ENCODE measurements at regions not wholly inside any gene's neighbourhood (a gene's known extent, or its start where the extent isn't known, plus 50 kb on each side); places are given as distances from the start of the nearest gene placed in this dataset.

DNA sequence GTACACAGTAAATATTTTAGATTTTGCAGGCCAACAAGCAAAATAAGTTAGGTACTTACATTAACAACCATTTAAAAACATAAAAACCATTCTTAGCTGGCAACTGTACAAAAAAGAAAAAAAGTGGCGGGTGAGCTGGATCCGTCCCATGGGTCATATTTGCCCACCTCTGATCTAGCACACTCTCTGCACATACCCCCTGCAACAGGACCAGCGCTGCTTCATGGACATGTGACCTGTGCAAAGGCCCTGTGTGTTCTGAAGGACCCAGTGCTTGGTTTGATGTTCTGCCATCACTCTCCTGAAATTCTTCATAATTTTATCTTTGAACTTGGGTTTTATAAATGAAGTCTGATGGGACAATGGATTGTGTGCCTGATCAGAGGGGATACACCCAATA lies 72.5 kb upstream of the ACAN start:
- Histone ChIP-seq H3K4me2 (ENCODE audit: low read length, poor library complexity, severe bottlenecking) (no peak overlapping the region), H2AFZ (ENCODE audit: low read depth, low read length) (no peak overlapping the region)
- 64% methylated on average over 3 of the region's 3 CpGs for WGBS

DNA sequence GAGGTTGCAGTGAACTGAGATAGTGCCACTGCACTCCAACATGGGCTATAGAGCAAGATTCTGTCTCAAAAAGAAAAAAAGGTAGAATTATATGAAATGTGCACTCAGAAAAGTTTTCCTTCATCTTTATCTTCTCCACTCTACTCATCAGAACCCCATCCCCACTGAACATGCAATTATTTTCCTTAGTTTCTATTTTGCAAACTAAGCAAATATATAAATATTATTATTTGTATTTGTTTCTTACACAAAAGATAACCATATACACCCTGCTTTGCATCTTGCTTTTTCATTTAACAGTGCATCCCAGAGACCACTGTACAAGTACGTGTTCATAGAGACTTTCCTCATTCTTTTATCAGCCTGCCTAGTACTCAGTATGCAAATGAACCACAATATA lies 68.0 kb upstream of the ACAN start:
- Histone ChIP-seq H2BK12ac (ENCODE audit: low read length in 2 of 2) (no peak overlapping the region), H3K14ac (ENCODE audit: low read length in 2 of 2) (no peak overlapping the region), H3K18ac (ENCODE audit: low read depth in 1 of 2, low read length in 2 of 2) (no peak overlapping the region), H3K27me3 (ENCODE audit: control insufficient read depth in 1 of 2, insufficient read depth in 1 of 2, low read length in 2 of 2) (peaks cover 9 to 34% of the 10 kb centered on the region in 2 experiments), H2BK15ac (ENCODE audit: low read depth, poor library complexity, severe bottlenecking) (no peak overlapping the region), H3K4me2 (ENCODE audit: low read length, poor library complexity, severe bottlenecking) (no peak overlapping the region), H4K91ac (ENCODE audit: low read length) (no peak overlapping the region), H2BK120ac (ENCODE audit: low read depth, low read length) (no peak overlapping the region), H3K4ac (ENCODE audit: low read depth in 1 of 2, low read length in 2 of 2) (no peak overlapping the region), H3K23ac (ENCODE audit: low read length in 2 of 2) (no peak overlapping the region), H3K27ac (ENCODE audit: low read length, poor library complexity, severe bottlenecking) (no peak overlapping the region), H3K79me1 (replicated peaks; ENCODE audit: low read length, poor library complexity, severe bottlenecking) (no peaks in the 10 kb centered on the region), H2AK5ac (ENCODE audit: low read length, severe bottlenecking) (no peak overlapping the region), H3K9ac (ENCODE audit: low read length) (no peak overlapping the region), H4K8ac (ENCODE audit: low read length) (no peak overlapping the region), H3K4me3 (ENCODE audit: insufficient read depth in 1 of 2, low read depth in 1 of 2, low read length in 2 of 2) (no peak overlapping the region), H3K9me3 (ENCODE audit: control insufficient read depth, low read length) (peaks cover 8% of the 10 kb centered on the region), H3K36me3 (ENCODE audit: control insufficient read depth in 1 of 2, insufficient read depth in 2 of 2, low read depth in 1 of 2, low read length in 2 of 2) (no peaks in the 10 kb centered on the region), H2BK5ac (ENCODE audit: low read depth, low read length, poor library complexity, severe bottlenecking) (no peak overlapping the region), H2AFZ (ENCODE audit: low read depth, low read length) (no peak overlapping the region), H3K4me1 (ENCODE audit: control insufficient read depth, insufficient read depth, low read depth, low read length) (peaks cover 3% of the 10 kb centered on the region)
- DNase-seq: no peak
- WGBS: 83% methylated on average over 1 of the region's 1 CpG

More for the DNA sequence above, 72.5 kb upstream of the ACAN start:
- Histone ChIP-seq H3K9me3 (ENCODE audit: control insufficient read depth, low read length) (peaks cover 3% of the 10 kb centered on the region), H3K4me1 (ENCODE audit: control insufficient read depth, insufficient read depth, low read depth, low read length) (no peaks in the 10 kb centered on the region), H3K27ac (ENCODE audit: low read length, poor library complexity, severe bottlenecking) (no peak overlapping the region), H2AK5ac (ENCODE audit: low read length, severe bottlenecking) (no peak overlapping the region), H4K91ac (ENCODE audit: low read length) (no peak overlapping the region), H3K9ac (ENCODE audit: low read length) (no peak overlapping the region), H2BK12ac (ENCODE audit: low read length in 2 of 2) (no peak overlapping the region), H4K8ac (ENCODE audit: low read length) (no peak overlapping the region), H3K4ac (ENCODE audit: low read depth in 1 of 2, low read length in 2 of 2) (no peak overlapping the region), H2BK15ac (ENCODE audit: low read depth, poor library complexity, severe bottlenecking) (no peak overlapping the region), H3K4me3 (ENCODE audit: insufficient read depth in 1 of 2, low read depth in 1 of 2, low read length in 2 of 2) (no peak overlapping the region), H3K36me3 (ENCODE audit: control insufficient read depth in 1 of 2, insufficient read depth in 2 of 2, low read depth in 1 of 2, low read length in 2 of 2) (no peaks in the 10 kb centered on the region), H3K79me1 (replicated peaks; ENCODE audit: low read length, poor library complexity, severe bottlenecking) (no peaks in the 10 kb centered on the region), H3K18ac (ENCODE audit: low read depth in 1 of 2, low read length in 2 of 2) (no peak overlapping the region), H3K14ac (ENCODE audit: low read length in 2 of 2) (no peak overlapping the region), H2BK5ac (ENCODE audit: low read depth, low read length, poor library complexity, severe bottlenecking) (no peak overlapping the region), H3K23ac (ENCODE audit: low read length in 2 of 2) (no peak overlapping the region), H2BK120ac (ENCODE audit: low read depth, low read length) (no peak overlapping the region), H3K27me3 (ENCODE audit: control insufficient read depth in 1 of 2, insufficient read depth in 1 of 2, low read length in 2 of 2) (peaks cover 0 to 44% of the 10 kb centered on the region in 2 experiments)
- no peak for DNase-seq

DNA sequence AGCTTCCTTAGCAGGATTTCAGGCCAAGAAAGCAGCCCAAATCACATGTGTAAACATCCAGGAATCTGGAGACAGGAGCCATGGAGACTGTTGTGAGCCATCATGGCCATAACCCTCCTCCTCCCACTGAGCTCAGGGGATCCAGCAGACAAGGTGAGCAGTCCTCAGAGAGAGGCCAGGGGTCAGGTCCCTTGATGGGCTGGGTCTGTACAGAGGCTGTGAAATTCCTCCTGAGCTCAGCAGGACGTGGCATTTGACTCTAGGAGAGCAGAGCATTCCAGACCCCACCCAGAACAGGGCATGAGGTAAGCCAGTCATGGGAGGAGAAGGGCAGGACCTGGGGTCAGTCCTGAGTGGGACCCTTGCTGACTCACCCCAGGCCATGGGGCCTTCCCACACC lies 67.0 kb upstream of the ACAN start:
- H3K14ac ChIP-seq (ENCODE audit: low read length in 2 of 2): no peak overlapping the region
- no peak overlapping the region for H3K4me3 ChIP-seq (ENCODE audit: insufficient read depth in 1 of 2, low read depth in 1 of 2, low read length in 2 of 2)
- H3K27ac ChIP-seq (ENCODE audit: low read length, poor library complexity, severe bottlenecking): no peak overlapping the region
- H3K79me1 ChIP-seq (replicated peaks; ENCODE audit: low read length, poor library complexity, severe bottlenecking): no peaks in the 10 kb centered on the region
- H3K36me3 ChIP-seq (ENCODE audit: control insufficient read depth in 1 of 2, insufficient read depth in 2 of 2, low read depth in 1 of 2, low read length in 2 of 2): no peaks in the 10 kb centered on the region
- H3K27me3 ChIP-seq (ENCODE audit: control insufficient read depth in 1 of 2, insufficient read depth in 1 of 2, low read length in 2 of 2): peaks cover 9 to 44% of the 10 kb centered on the region in 2 experiments
- H2AFZ ChIP-seq (ENCODE audit: low read depth, low read length): no peak overlapping the region
- H2BK12ac ChIP-seq (ENCODE audit: low read length in 2 of 2): no peak overlapping the region
- no peak overlapping the region for H2AK5ac ChIP-seq (ENCODE audit: low read length, severe bottlenecking)
- no peak overlapping the region for H2BK5ac ChIP-seq (ENCODE audit: low read depth, low read length, poor library complexity, severe bottlenecking)
- no peak overlapping the region for H3K4ac ChIP-seq (ENCODE audit: low read depth in 1 of 2, low read length in 2 of 2)
- H3K23ac ChIP-seq (ENCODE audit: low read length in 2 of 2): no peak overlapping the region
- no peak for DNase-seq
- peaks cover 3% of the 10 kb centered on the region for H3K4me1 ChIP-seq (ENCODE audit: control insufficient read depth, insufficient read depth, low read depth, low read length)
- H3K4me2 ChIP-seq (ENCODE audit: low read length, poor library complexity, severe bottlenecking): no peak overlapping the region
- no peak overlapping the region for H3K18ac ChIP-seq (ENCODE audit: low read depth in 1 of 2, low read length in 2 of 2)
- H4K91ac ChIP-seq (ENCODE audit: low read length): no peak overlapping the region
- no peak overlapping the region for H2BK120ac ChIP-seq (ENCODE audit: low read depth, low read length)
- peaks cover 8% of the 10 kb centered on the region for H3K9me3 ChIP-seq (ENCODE audit: control insufficient read depth, low read length)
- H2BK15ac ChIP-seq (ENCODE audit: low read depth, poor library complexity, severe bottlenecking): no peak overlapping the region
- H4K8ac ChIP-seq (ENCODE audit: low read length): no peak overlapping the region
- 10% methylated on average over 1 of the region's 1 CpG for WGBS
- H3K9ac ChIP-seq (ENCODE audit: low read length): no peak overlapping the region

- Histone ChIP-seq H3K4me1 (ENCODE audit: control insufficient read depth, insufficient read depth, low read depth, low read length) (peaks cover 3% of the 10 kb centered on the region), H4K91ac (ENCODE audit: low read length) (no peak overlapping the region), H3K79me1 (replicated peaks; ENCODE audit: low read length, poor library complexity, severe bottlenecking) (no peaks in the 10 kb centered on the region), H2AK5ac (ENCODE audit: low read length, severe bottlenecking) (no peak overlapping the region), H2AFZ (ENCODE audit: low read depth, low read length) (no peak overlapping the region), H2BK15ac (ENCODE audit: low read depth, poor library complexity, severe bottlenecking) (no peak overlapping the region), H3K4me2 (ENCODE audit: low read length, poor library complexity, severe bottlenecking) (no peak overlapping the region), H3K4ac (ENCODE audit: low read depth in 1 of 2, low read length in 2 of 2) (no peak overlapping the region), H2BK12ac (ENCODE audit: low read length in 2 of 2) (no peak overlapping the region), H3K27me3 (ENCODE audit: control insufficient read depth in 1 of 2, insufficient read depth in 1 of 2, low read length in 2 of 2) (peaks cover 9 to 57% of the 10 kb centered on the region in 2 experiments), H3K9ac (ENCODE audit: low read length) (no peak overlapping the region), H3K4me3 (ENCODE audit: insufficient read depth in 1 of 2, low read depth in 1 of 2, low read length in 2 of 2) (no peak overlapping the region), H3K18ac (ENCODE audit: low read depth in 1 of 2, low read length in 2 of 2) (no peak overlapping the region), H3K27ac (ENCODE audit: low read length, poor library complexity, severe bottlenecking) (no peak overlapping the region), H3K14ac (ENCODE audit: low read length in 2 of 2) (no peak overlapping the region), H3K23ac (ENCODE audit: low read length in 2 of 2) (no peak overlapping the region), H4K8ac (ENCODE audit: low read length) (no peak overlapping the region), H2BK120ac (ENCODE audit: low read depth, low read length) (no peak overlapping the region), H3K36me3 (ENCODE audit: control insufficient read depth in 1 of 2, insufficient read depth in 2 of 2, low read depth in 1 of 2, low read length in 2 of 2) (no peaks in the 10 kb centered on the region), H3K9me3 (ENCODE audit: control insufficient read depth, low read length) (peaks cover 5% of the 10 kb centered on the region), H2BK5ac (ENCODE audit: low read depth, low read length, poor library complexity, severe bottlenecking) (no peak overlapping the region)
- DNase-seq: no peak
- 58% methylated on average over 4 of the region's 4 CpGs for WGBS
Observed at GRCh38 chr15:88738796-88739195, 64.4 kb upstream of the ACAN start.
